H1 (cell line): ENCODE measurements at regions not wholly inside any gene's neighbourhood (a gene's known extent, or its start where the extent isn't known, plus 50 kb on each side); places are given as distances from the start of the nearest gene placed in this dataset.

Source experiments
- CTCF ChIA-PET: fragments of 300-600 bp; sonication (Branson Sonifier 250); formaldehyde crosslinking; loops from one replicate; lab custom pipeline; 2021; ENCODE audit not compliant: partially characterized antibody; lab: Charles Lee
- POLR2A ChIA-PET: fragments of 300-600 bp; sonication (Branson Sonifier 250); formaldehyde crosslinking; loops from one replicate; lab custom pipeline; 2021; ENCODE audit warnings: inconsistent platforms; ENCODE audit not compliant: partially characterized antibody; lab: Charles Lee
- DNase-seq, 2 experiments: peaks; one replicate each; pipeline versions ENCODE4 v3.0.0 to v3.0.0-alpha.2; 2010 to 2022; ENCODE audit warnings: low spot score in 2 of 2, low read depth in 1 of 2, mixed read lengths in 1 of 2
- FAIRE-seq: peaks from 2 replicates; lab custom pipeline; 2011; peaks lifted over from hg19 to GRCh38; lab: Jason Lieb, UNC
- H2AFZ ChIP-seq: 2 replicates; pipeline ENCODE4 v1.8.1; 2012; ENCODE audit warnings: low read length, inconsistent platforms
- H2AK5ac ChIP-seq: 2 replicates; pipeline ENCODE4 v1.6.1; 2013; ENCODE audit warnings: low read depth, low read length
- H2BK120ac ChIP-seq: replicated peaks from 2 replicates; pipeline ENCODE3; 2013; ENCODE audit warnings: low read depth, low read length, inconsistent platforms
- H2BK12ac ChIP-seq: 2 replicates; pipeline ENCODE4 v1.6.1; 2013; ENCODE audit warnings: low read depth, low read length
- H2BK15ac ChIP-seq: 2 replicates; pipeline ENCODE4 v1.6.1; 2013; ENCODE audit warnings: low read length
- H2BK20ac ChIP-seq: 2 replicates; pipeline ENCODE4 v1.6.1; 2013; ENCODE audit warnings: low read length
- H2BK5ac ChIP-seq: 2 replicates; pipeline ENCODE4 v1.6.1; 2013; ENCODE audit warnings: low read depth, low read length
- H3K14ac ChIP-seq: 2 replicates; pipeline ENCODE4 v1.6.1; 2013; ENCODE audit warnings: inconsistent platforms; ENCODE audit not compliant: insufficient read length
- H3K18ac ChIP-seq: 2 replicates; pipeline ENCODE4 v1.6.1; 2013; ENCODE audit warnings: low read length; ENCODE audit errors: extremely low read depth
- H3K23ac ChIP-seq: 2 replicates; pipeline ENCODE4 v1.6.1; 2013; ENCODE audit warnings: inconsistent platforms; ENCODE audit not compliant: insufficient read length
- H3K23me2 ChIP-seq: 2 replicates; pipeline ENCODE4 v1.6.1; 2013; ENCODE audit warnings: low read depth, low read length
- H3K27ac ChIP-seq: 2 replicates; pipeline ENCODE4 v1.6.1; 2011; ENCODE audit warnings: low read depth, low read length, inconsistent platforms
- H3K27me3 ChIP-seq, 4 experiments: replicated peaks in 1 of 4; 1 replicate in 1 of 4; 2 replicates in 3 of 4; pipeline versions ENCODE4 v1.6.1 to v1.8.1; 2011 to 2013; ENCODE audit warnings: low read length in 3 of 4, mild to moderate bottlenecking in 3 of 4, inconsistent platforms in 2 of 4, mixed read lengths in 2 of 4, moderate library complexity in 1 of 4; ENCODE audit not compliant: control insufficient read depth in 3 of 4, insufficient read depth in 3 of 4; ENCODE audit errors: extremely low read depth in 1 of 4
- H3K36me3 ChIP-seq, 4 experiments: 2 replicates each; pipeline versions ENCODE4 v1.6.1 to v1.8.1; 2011 to 2013; ENCODE audit warnings: mild to moderate bottlenecking in 4 of 4, low read length in 3 of 4, moderate library complexity in 2 of 4, control low read depth in 1 of 4, inconsistent platforms in 1 of 4; ENCODE audit not compliant: insufficient read depth in 4 of 4, control insufficient read depth in 2 of 4
- H3K4ac ChIP-seq: replicated peaks from 2 replicates; pipeline ENCODE3; 2013; ENCODE audit warnings: low read length, low read depth, mixed read lengths, inconsistent platforms; ENCODE audit not compliant: insufficient read length
- H3K4me1 ChIP-seq, 4 experiments: replicated peaks in 1 of 4; 1 replicate in 1 of 4; 2 replicates in 3 of 4; pipeline versions ENCODE4 v1.6.1 to v1.8.1; 2011 to 2013; ENCODE audit warnings: low read length in 3 of 4, inconsistent platforms in 2 of 4, mixed read lengths in 1 of 4; ENCODE audit not compliant: insufficient read depth in 4 of 4, control insufficient read depth in 3 of 4
- H3K4me2 ChIP-seq, 2 experiments: 2 replicates each; pipeline versions ENCODE4 v1.6.1 to v1.8.1; 2011 to 2013; ENCODE audit warnings: low read depth in 2 of 2, low read length in 2 of 2, control low read depth in 1 of 2, inconsistent platforms in 1 of 2, mild to moderate bottlenecking in 1 of 2; ENCODE audit not compliant: insufficient read depth in 1 of 2
- H3K4me3 ChIP-seq, 4 experiments: fragments of 200-600, 300-600 bp in 1 of 4; sonication (generic), shearing (Covaris generic), sonication (Bioruptor Twin) in 1 of 4; 2 replicates each; pipeline versions ENCODE4 v1.5.1 to v1.8.1; 2011 to 2016; ENCODE audit warnings: low read length in 4 of 4, low read depth in 3 of 4, control low read depth in 2 of 4, inconsistent platforms in 2 of 4, mild to moderate bottlenecking in 2 of 4, mixed read lengths in 1 of 4, moderate library complexity in 1 of 4; ENCODE audit not compliant: insufficient read depth in 2 of 4; ENCODE audit errors: extremely low read depth in 1 of 4
- H3K56ac ChIP-seq: replicated peaks from 2 replicates; pipeline ENCODE3; 2013; ENCODE audit warnings: low read depth, mild to moderate bottlenecking, mixed read lengths, low read length, inconsistent platforms; ENCODE audit not compliant: insufficient read length
- H3K79me1 ChIP-seq: 2 replicates; pipeline ENCODE4 v1.6.1; 2013; ENCODE audit warnings: low read depth, low read length, control low read depth
- H3K79me2 ChIP-seq, 2 experiments: 2 replicates each; pipeline versions ENCODE4 v1.6.1 to v1.8.1; 2012 to 2013; ENCODE audit warnings: low read length in 2 of 2, mild to moderate bottlenecking in 2 of 2, inconsistent platforms in 1 of 2; ENCODE audit not compliant: insufficient read depth in 2 of 2, control insufficient read depth in 1 of 2
- H3K9ac ChIP-seq, 4 experiments: replicated peaks in 1 of 4; 1 replicate in 1 of 4; 2 replicates in 3 of 4; pipeline versions ENCODE4 v1.6.1 to v1.8.1; 2011 to 2013; ENCODE audit warnings: low read depth in 3 of 4, low read length in 3 of 4, control low read depth in 2 of 4, mild to moderate bottlenecking in 2 of 4, moderate library complexity in 2 of 4, inconsistent platforms in 1 of 4; ENCODE audit errors: extremely low read depth in 1 of 4
- H3K9me3 ChIP-seq, 2 experiments: 2 replicates each; pipeline versions ENCODE4 v1.6.1 to v1.8.1; 2012 to 2013; ENCODE audit warnings: mild to moderate bottlenecking in 2 of 2, moderate library complexity in 2 of 2, control low read depth in 1 of 2, inconsistent platforms in 1 of 2, low read depth in 1 of 2, low read length in 1 of 2, mixed read lengths in 1 of 2; ENCODE audit not compliant: insufficient read depth in 2 of 2
- H4K20me1 ChIP-seq, 2 experiments: replicated peaks in 1 of 2; 2 replicates each; pipeline versions ENCODE3 to v1.8.1; 2011 to 2013; ENCODE audit warnings: inconsistent platforms in 2 of 2, low read length in 2 of 2, mild to moderate bottlenecking in 1 of 2; ENCODE audit not compliant: insufficient read depth in 2 of 2, control insufficient read depth in 1 of 2
- H4K5ac ChIP-seq: 2 replicates; pipeline ENCODE4 v1.6.1; 2013; ENCODE audit warnings: low read length, low read depth, mixed read lengths, inconsistent platforms; ENCODE audit not compliant: insufficient read length
- H4K8ac ChIP-seq: 2 replicates; pipeline ENCODE4 v1.8.0; 2013; ENCODE audit warnings: mild to moderate bottlenecking, moderate library complexity, low read length, inconsistent platforms; ENCODE audit not compliant: insufficient read depth; ENCODE audit errors: extremely low read depth
- H4K91ac ChIP-seq: replicated peaks from 2 replicates; pipeline ENCODE3; 2013; ENCODE audit warnings: low read length, mixed read lengths, inconsistent platforms; ENCODE audit not compliant: insufficient read length
- BACH1 ChIP-seq: IDR thresholded peaks from 2 replicates; pipeline ENCODE4 v1.6.1; 2012; ENCODE audit warnings: low read length, improper control_type of control experiment
- CBX5 ChIP-seq: fragments of 300-800, 300-1000 bp; sonication (generic); IDR thresholded peaks from 2 replicates; pipeline ENCODE4 v1.7.1; 2016; ENCODE audit warnings: antibody characterized with exemption, low read length, low read depth
- FOSL1 ChIP-seq: IDR thresholded peaks from 2 replicates; pipeline ENCODE4 v1.6.1; 2011; ENCODE audit warnings: mild to moderate bottlenecking, low read depth, low read length, moderate library complexity; ENCODE audit not compliant: insufficient read depth
- NANOG ChIP-seq: IDR thresholded peaks from 2 replicates; pipeline ENCODE4 v1.6.1; 2011; ENCODE audit warnings: low read length, low read depth, mild to moderate bottlenecking, inconsistent platforms; ENCODE audit not compliant: insufficient read depth, poor library complexity, severe bottlenecking
- SIN3A ChIP-seq, 2 experiments: IDR thresholded peaks in 1 of 2; conservative IDR thresholded peaks in 1 of 2; 2 replicates each; pipeline ENCODE4 v1.6.1; 2011 to 2012; ENCODE audit warnings: low read length in 2 of 2, improper control_type of control experiment in 1 of 2, low read depth in 1 of 2, mild to moderate bottlenecking in 1 of 2
- SIRT6 ChIP-seq: IDR thresholded peaks from one replicate; pipeline ENCODE4 v1.7.1; 2012; ENCODE audit warnings: low read length, inconsistent platforms
- TEAD4 ChIP-seq: IDR thresholded peaks from 2 replicates; pipeline ENCODE4 v1.6.1; 2012; ENCODE audit warnings: low read depth, low read length, inconsistent platforms, mixed read lengths
- WGBS, 2 experiments: shearing (Covaris generic) in 1 of 2; methylation state at CpG; one replicate each; pipeline versions ENCODE4 v1.1.6 to v1.1.7; 2013 to 2015; ENCODE audit warnings: low lambda C conversion rate in 2 of 2, mixed read lengths in 2 of 2, inconsistent platforms in 1 of 2, low coverage in 1 of 2, missing lambda C conversion rate in 1 of 2; ENCODE audit not compliant: insufficient replicate concordance in 2 of 2, insufficient coverage in 1 of 2, insufficient read length in 1 of 2; ENCODE audit errors: extremely low coverage in 1 of 2, missing lambda C conversion rate in 1 of 2; 5-methylcytosine and 5-hydroxymethylcytosine counted together
- TF ChIP-seq, protein P1 (sequence below): IDR thresholded peaks from 2 replicates; pipeline ENCODE4 v1.6.1; 2011; ENCODE audit warnings: low read depth, mild to moderate bottlenecking, low read length; ENCODE audit not compliant: insufficient read depth
- TF ChIP-seq, protein P2 (sequence below): IDR thresholded peaks from 2 replicates; pipeline ENCODE4 v1.6.1; 2012; ENCODE audit warnings: inconsistent platforms

DNA sequence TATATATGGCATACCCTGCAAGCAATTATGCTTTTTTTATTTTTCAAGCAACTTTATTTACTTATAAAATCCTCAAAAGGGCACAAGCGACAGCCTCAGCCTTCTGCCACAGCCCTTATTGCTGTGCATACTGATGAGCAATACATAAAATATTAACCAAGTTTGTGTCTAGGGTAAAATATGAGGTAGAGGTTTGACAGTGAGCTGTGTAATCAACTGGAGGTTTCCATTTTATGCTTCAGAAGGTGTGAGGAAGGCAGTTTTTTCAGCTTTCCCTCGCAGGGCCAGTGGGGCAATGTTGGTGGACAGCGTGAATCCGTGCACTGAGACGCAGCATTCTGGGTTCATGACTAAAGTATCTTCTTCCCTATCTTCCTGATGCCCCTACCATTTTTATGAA is 310.4 kb downstream of the IRS2 start:
- no peak overlapping the region for H2BK15ac ChIP-seq
- DNase-seq: no peak
- H3K18ac ChIP-seq: no peak overlapping the region
- no peaks in the 10 kb centered on the region for H3K79me1 ChIP-seq
- H4K8ac ChIP-seq: no peak overlapping the region
- FAIRE-seq: no peak
- TF ChIP-seq BACH1 (no peak), SIRT6 (no peak), TEAD4 (no peak), CBX5 (no peak), SIN3A (conservative IDR thresholded peaks at IDR 0.05 in 1 of 2, IDR thresholded peaks at IDR 0.05 in 1 of 2; ENCODE audit: low read depth in 1 of 2, low read length in 2 of 2) (no peak), FOSL1 (no peak), NANOG (no peak)
- TF ChIP-seq, protein P1, sequence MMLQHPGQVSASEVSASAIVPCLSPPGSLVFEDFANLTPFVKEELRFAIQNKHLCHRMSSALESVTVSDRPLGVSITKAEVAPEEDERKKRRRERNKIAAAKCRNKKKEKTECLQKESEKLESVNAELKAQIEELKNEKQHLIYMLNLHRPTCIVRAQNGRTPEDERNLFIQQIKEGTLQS: no peak
- TF ChIP-seq, protein P2, sequence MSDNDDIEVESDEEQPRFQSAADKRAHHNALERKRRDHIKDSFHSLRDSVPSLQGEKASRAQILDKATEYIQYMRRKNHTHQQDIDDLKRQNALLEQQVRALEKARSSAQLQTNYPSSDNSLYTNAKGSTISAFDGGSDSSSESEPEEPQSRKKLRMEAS: no peak
- no peak overlapping the region for H3K4me3 ChIP-seq
- H3K27me3 ChIP-seq: no peaks in the 10 kb centered on the region
- H4K91ac ChIP-seq: no peak overlapping the region
- no peak overlapping the region for H3K23ac ChIP-seq
- no peak overlapping the region for H3K9ac ChIP-seq
- no peaks in the 10 kb centered on the region for H4K20me1 ChIP-seq
- H3K14ac ChIP-seq: no peak overlapping the region
- no peak overlapping the region for H2BK5ac ChIP-seq
- H3K4me2 ChIP-seq: no peak overlapping the region
- H2AFZ ChIP-seq: no peak overlapping the region
- WGBS, 2 experiments: 87% methylated on average over 5 of the region's 5 CpGs; no CpG with 5 or more reads in 1 of the 2 experiments
- H3K23me2 ChIP-seq: no peaks in the 10 kb centered on the region
- ChIA-PET POLR2A (no interaction called here), CTCF (no interaction called here)
- H2AK5ac ChIP-seq: no peak overlapping the region
- no peaks in the 10 kb centered on the region for H3K36me3 ChIP-seq
- H3K9me3 ChIP-seq: no peaks in the 10 kb centered on the region
- H2BK20ac ChIP-seq: no peak overlapping the region
- no peaks in the 10 kb centered on the region for H3K4me1 ChIP-seq
- H4K5ac ChIP-seq: no peak overlapping the region
- no peak overlapping the region for H3K56ac ChIP-seq
- H3K27ac ChIP-seq: no peak overlapping the region
- no peaks in the 10 kb centered on the region for H3K79me2 ChIP-seq
- H3K4ac ChIP-seq: no peak overlapping the region
- no peak overlapping the region for H2BK120ac ChIP-seq
- no peak overlapping the region for H2BK12ac ChIP-seq
